Activated T-cell treated with anti-CD3 and anti-CD28 coated beads, Interleukin-2, amount 50 U/mL, for 72 hours (primary cell): ENCODE measurements at regions not wholly inside any gene's neighbourhood (a gene's known extent, or its start where the extent isn't known, plus 50 kb on each side); places are given as distances from the start of the nearest gene placed in this dataset.

Experiments used
- ATAC-seq, 2 donors: fragments of 150-1000 bp; cut with Tn5 transposase; replicated peaks in 1 of 2; 2 replicates each; pipeline ENCODE4 v1.10.0; 2021; ENCODE audit warnings: moderate library complexity in 2 of 2, mild to moderate bottlenecking in 1 of 2
- DNase-seq, 2 donors: peaks; one replicate each; pipeline ENCODE4 v3.0.0; 2021 to 2022; ENCODE audit warnings: mixed read lengths in 1 of 2
- H3K27ac Mint-ChIP-seq: one replicate; pipeline ENCODE4 v1.8.0; 2022; ENCODE audit warnings: mild to moderate bottlenecking, moderate library complexity, mixed read lengths
- H3K27me3 Mint-ChIP-seq: one replicate; pipeline ENCODE4 v1.8.0; 2022; ENCODE audit warnings: low read depth, mixed read lengths
- H3K36me3 Mint-ChIP-seq, 2 donors: one replicate each; pipeline ENCODE4 v1.8.0; 2022; ENCODE audit warnings: mixed read lengths in 2 of 2, mild to moderate bottlenecking in 1 of 2; ENCODE audit not compliant: insufficient read depth in 2 of 2
- H3K4me1 Mint-ChIP-seq: one replicate; pipeline ENCODE4 v1.8.0; 2022; ENCODE audit warnings: low read depth, mixed read lengths
- H3K4me3 Mint-ChIP-seq, 2 donors: one replicate each; pipeline ENCODE4 v1.8.0; 2022; ENCODE audit warnings: mild to moderate bottlenecking in 2 of 2, mixed read lengths in 2 of 2, moderate library complexity in 2 of 2
- H3K9me3 Mint-ChIP-seq, 2 donors: one replicate each; pipeline ENCODE4 v1.8.0; 2022; ENCODE audit warnings: mixed read lengths in 2 of 2

- Mint-ChIP-seq H3K4me3 (no peak overlapping the region), H3K36me3 (no peaks in the 10 kb centered on the region), H3K9me3 (no peaks in the 10 kb centered on the region), H3K27ac (no peak overlapping the region), H3K27me3 (peaks cover 10% of the 10 kb centered on the region), H3K4me1 (no peaks in the 10 kb centered on the region)
- DNase-seq (no peak), ATAC-seq (no peak)
Observed at GRCh38 chr12:98217257-98217656, 298.1 kb upstream of the TMPO start.

GRCh38 chr12:98220636-98221035, 294.8 kb upstream of the TMPO start:
- ATAC-seq (no peak), DNase-seq (no peak)
- Mint-ChIP-seq H3K36me3 (no peaks in the 10 kb centered on the region), H3K27ac (no peak overlapping the region), H3K4me3 (no peak overlapping the region), H3K9me3 (peaks cover 0 to 2% of the 10 kb centered on the region in 2 donors), H3K4me1 (no peaks in the 10 kb centered on the region), H3K27me3 (peaks cover 31% of the 10 kb centered on the region)

DNA sequence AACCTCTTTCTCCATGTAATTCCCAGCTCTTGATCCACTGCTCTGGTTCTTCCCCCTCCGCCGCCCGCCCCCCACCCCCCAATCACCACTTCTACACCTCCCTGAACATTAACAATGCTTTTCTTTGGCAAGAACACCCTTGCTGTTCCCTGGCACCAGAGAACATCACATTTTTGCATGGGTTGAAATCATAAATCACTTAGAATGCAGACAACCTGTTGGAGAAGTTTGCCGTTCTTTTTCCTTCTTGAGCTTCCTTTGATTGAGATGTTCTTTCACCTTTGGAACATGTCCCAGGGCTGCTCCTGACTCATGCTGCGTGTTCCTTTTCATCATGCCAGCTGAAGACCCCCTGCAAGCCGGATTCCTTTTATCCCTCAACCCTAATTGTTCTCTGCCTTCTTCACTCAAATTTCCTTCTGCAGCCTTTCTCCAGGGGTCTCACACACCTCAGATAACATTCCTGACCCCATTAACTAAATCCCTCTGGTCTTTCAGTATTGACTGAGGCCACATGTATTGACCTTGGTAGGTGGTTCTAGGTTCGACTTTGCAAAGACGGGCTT, 294.1 kb upstream of the TMPO start:
- Mint-ChIP-seq H3K4me3 (no peak overlapping the region), H3K27me3 (peaks cover 31% of the 10 kb centered on the region), H3K9me3 (peaks cover 0 to 2% of the 10 kb centered on the region in 2 donors)

DNA sequence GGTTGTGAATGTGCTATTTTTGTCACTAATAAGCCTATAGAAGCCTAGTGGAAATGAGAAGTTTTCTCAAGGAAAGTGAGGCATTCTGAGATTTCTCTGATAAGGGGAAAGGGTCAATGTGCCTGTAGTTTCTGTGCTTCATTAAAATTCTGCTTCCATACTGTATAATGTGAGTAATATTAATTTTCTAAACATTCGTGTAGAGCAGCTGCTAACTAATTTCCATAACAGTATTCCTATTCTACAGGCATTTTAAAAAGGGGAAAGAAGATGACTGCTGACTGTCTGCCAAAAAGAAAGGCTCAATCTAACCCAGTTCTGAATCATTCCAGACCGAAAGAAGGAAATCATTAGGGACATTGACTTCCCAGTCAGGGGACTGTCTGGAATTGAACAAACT, 293.3 kb upstream of the TMPO start:
- Mint-ChIP-seq H3K9me3 (peaks cover 0 to 2% of the 10 kb centered on the region in 2 donors), H3K27ac (no peak overlapping the region), H3K4me1 (no peaks in the 10 kb centered on the region), H3K27me3 (peaks cover 31% of the 10 kb centered on the region), H3K4me3 (no peak overlapping the region), H3K36me3 (no peaks in the 10 kb centered on the region)
- no peak for DNase-seq
- ATAC-seq = no peak

More for the DNA sequence above, 294.1 kb upstream of the TMPO start:
- Mint-ChIP-seq H3K27ac (no peak overlapping the region), H3K36me3 (no peaks in the 10 kb centered on the region), H3K4me1 (no peaks in the 10 kb centered on the region)
- ATAC-seq = no peak
- no peak for DNase-seq

DNA sequence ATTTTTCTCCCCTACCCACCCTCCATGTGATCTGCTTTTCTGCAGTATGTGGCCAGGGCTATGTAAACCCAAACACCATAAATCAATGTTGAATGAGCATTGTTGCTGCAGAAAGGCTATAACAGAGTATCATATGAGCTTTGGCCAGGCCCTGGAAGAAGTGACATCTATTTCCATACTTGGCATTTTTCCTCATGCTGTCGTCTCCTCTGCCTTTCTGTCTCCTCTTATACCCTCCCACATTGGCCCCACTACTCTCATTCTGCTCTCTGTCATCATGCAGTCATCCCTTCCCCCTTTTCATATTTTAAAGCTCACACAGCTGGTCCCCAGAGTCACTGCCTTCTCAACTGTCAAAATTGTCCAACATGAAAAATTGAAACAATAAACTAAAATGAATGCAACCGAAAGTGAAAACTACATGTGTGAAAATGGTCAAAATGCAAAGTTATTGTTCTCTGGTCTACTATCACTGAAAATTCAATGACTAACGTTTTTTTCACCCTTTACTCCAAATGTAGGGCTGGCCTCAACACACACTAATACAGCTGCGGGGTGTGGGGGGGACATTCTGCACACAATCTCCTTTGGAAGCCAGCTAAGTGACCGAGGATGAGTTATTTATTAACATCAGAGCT, 290.7 kb upstream of the TMPO start:
- Mint-ChIP-seq H3K4me1 (no peaks in the 10 kb centered on the region), H3K9me3 (peaks cover 0 to 2% of the 10 kb centered on the region in 2 donors), H3K36me3 (no peaks in the 10 kb centered on the region), H3K27me3 (peaks cover 42% of the 10 kb centered on the region), H3K27ac (no peak overlapping the region), H3K4me3 (no peak overlapping the region)
- DNase-seq (no peak), ATAC-seq (no peak)

DNA sequence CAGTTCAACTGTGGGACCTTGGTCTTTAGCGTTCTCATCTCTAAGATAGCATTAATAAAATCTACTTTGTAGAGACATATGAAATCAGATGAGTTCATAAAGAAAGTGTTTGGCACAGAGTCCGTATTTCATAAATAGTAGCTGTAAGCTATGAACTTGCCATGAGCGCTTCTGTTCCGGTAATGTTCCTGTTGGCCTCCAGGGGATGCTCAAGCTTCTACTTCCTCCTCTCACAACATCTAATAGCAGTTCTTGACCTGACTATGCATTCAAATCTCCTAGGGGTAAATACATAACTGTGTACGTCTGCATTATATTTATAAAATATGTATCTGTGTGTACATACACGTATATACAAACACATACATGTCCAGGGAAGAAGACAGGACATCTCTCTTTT, 288.2 kb upstream of the TMPO start:
- H3K9me3 Mint-ChIP-seq = peaks cover 0 to 2% of the 10 kb centered on the region in 2 donors
- H3K36me3 Mint-ChIP-seq = no peaks in the 10 kb centered on the region
- no peak for DNase-seq
- no peak overlapping the region for H3K4me3 Mint-ChIP-seq
- peaks cover 36% of the 10 kb centered on the region for H3K27me3 Mint-ChIP-seq
- ATAC-seq = no peak
- no peaks in the 10 kb centered on the region for H3K4me1 Mint-ChIP-seq
- H3K27ac Mint-ChIP-seq = no peak overlapping the region

DNA sequence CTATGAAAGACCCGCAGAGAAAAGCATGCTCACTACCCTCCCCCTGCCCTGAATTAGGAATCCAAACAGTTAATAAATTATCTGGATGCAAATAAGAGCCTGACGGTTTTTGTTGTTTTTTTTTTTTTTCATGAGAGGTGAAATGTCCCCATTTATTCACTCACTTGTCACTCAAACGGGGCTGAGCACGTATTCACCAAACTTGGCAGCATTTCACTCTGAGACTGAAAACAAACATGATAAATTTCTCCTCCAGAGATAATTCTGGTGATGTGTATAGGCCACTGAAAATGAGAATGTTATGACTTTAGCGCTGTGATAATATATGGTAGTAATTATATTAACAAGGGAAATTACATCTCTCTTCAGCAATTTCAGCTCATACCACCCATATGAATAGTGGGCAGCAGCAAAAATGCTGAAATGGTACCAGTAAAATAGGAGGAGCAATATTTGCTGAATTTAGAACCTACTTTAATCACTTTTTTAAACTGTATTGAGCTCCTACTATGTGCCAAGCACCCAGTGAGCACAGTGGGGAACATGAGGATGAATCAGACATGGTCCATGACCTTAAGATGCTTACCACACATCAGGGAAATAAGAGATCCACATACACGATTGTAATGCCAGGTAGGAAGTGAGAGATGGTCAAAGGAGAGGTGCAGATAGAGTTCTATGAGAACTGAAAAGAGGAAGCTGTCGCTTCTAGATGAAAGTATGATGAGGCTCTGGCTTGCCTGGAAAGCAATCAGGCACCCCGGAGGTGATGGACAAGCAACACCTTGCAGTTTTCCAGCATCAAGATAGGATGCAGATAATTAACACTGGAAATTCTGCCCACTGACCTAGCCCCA, 286.5 kb upstream of the TMPO start:
- H3K4me3 Mint-ChIP-seq = no peak overlapping the region
- no peaks in the 10 kb centered on the region for H3K4me1 Mint-ChIP-seq
- no peak for DNase-seq
- peaks cover 0 to 2% of the 10 kb centered on the region in 2 donors for H3K9me3 Mint-ChIP-seq
- no peak for ATAC-seq
- no peak overlapping the region for H3K27ac Mint-ChIP-seq
- H3K27me3 Mint-ChIP-seq = peaks cover 23% of the 10 kb centered on the region
- no peaks in the 10 kb centered on the region for H3K36me3 Mint-ChIP-seq

DNA sequence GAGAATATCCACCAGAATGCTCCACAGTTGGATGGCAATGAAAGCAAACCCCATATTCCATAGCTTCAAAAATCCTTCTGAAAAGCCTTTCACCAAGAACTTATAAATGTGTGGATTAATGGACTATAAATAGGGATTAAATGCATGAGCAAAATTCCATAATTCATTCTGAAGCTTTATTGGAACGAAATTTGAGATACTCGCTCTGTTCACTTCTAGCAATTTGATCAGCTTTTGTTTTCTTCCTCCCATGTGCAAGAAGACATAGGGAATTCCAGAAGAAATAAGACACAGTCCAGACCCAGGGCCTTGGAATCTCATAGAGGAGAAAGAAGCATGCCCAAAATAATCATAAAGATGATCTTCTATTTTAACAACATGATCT, 285.9 kb upstream of the TMPO start:
- Mint-ChIP-seq H3K9me3 (peaks cover 0 to 2% of the 10 kb centered on the region in 2 donors), H3K27me3 (peaks cover 18% of the 10 kb centered on the region), H3K36me3 (no peaks in the 10 kb centered on the region), H3K4me1 (no peaks in the 10 kb centered on the region), H3K27ac (no peak overlapping the region), H3K4me3 (no peak overlapping the region)
- no peak for ATAC-seq
- DNase-seq = no peak

DNA sequence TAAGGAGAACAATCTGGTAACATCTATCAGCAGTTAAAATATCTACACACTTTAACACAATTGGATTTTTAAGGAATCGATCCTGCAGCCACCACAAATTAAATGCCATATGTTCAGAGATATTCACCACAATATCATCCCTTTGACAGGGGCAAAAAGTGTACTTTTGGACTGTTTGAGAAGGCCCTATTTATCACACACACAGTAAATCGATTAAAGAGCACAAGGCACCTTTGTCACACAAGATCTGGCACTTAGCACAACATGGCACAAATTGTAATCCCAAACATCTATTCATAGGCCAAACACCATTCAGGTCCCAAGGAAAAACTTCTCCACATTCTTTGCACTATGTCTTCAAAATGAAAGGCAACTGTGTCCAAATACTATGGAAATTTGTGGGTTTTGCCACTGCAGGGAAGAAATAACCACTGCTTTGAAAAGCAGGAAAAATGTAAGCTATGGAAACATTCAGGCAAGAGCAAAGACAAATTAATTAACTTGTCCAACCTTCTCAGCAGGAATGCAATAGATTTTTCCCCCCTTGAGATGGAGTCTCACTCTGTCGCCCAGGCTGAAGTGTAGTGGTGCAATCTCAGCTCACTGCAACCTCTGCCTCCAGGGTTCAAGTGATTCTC, 282.5 kb upstream of the TMPO start:
- H3K27me3 Mint-ChIP-seq = peaks cover 14% of the 10 kb centered on the region

DNA sequence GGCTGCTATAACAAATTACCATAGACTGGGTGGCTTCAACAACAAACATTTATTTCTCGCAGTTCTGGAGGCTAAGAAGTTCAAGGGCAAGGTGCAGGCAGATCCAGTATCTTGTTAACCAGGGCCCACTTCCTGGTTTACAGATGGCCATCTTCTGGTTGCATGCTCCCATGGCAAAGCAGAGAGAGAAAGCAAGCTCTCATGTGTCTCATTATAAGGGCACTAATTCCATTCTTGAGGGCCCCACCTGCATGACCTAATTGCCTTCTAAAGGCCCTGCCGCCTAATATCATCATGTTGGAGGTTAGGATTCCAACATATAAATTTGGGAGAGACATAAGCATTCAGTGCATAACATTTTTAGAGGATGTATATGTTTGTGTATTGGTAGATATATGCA, 280.1 kb upstream of the TMPO start:
- no peak for ATAC-seq
- no peaks in the 10 kb centered on the region for H3K27me3 Mint-ChIP-seq
- no peak for DNase-seq
- no peak overlapping the region for H3K27ac Mint-ChIP-seq
- no peaks in the 10 kb centered on the region for H3K36me3 Mint-ChIP-seq
- no peaks in the 10 kb centered on the region for H3K9me3 Mint-ChIP-seq
- H3K4me1 Mint-ChIP-seq = no peaks in the 10 kb centered on the region
- no peak overlapping the region for H3K4me3 Mint-ChIP-seq

More for the DNA sequence above, 282.5 kb upstream of the TMPO start:
- no peaks in the 10 kb centered on the region for H3K36me3 Mint-ChIP-seq
- H3K27ac Mint-ChIP-seq = no peak overlapping the region
- H3K4me3 Mint-ChIP-seq = no peak overlapping the region
- no peak for ATAC-seq
- no peaks in the 10 kb centered on the region for H3K9me3 Mint-ChIP-seq
- no peak for DNase-seq
- no peaks in the 10 kb centered on the region for H3K4me1 Mint-ChIP-seq

GRCh38 chr12:98238515-98239130, 276.8 kb upstream of the TMPO start:
- no peak for ATAC-seq
- no peaks in the 10 kb centered on the region for H3K27me3 Mint-ChIP-seq
- H3K4me3 Mint-ChIP-seq = no peak overlapping the region
- H3K4me1 Mint-ChIP-seq = no peaks in the 10 kb centered on the region
- no peaks in the 10 kb centered on the region for H3K36me3 Mint-ChIP-seq
- no peak for DNase-seq
- no peaks in the 10 kb centered on the region for H3K9me3 Mint-ChIP-seq
- no peak overlapping the region for H3K27ac Mint-ChIP-seq

DNA sequence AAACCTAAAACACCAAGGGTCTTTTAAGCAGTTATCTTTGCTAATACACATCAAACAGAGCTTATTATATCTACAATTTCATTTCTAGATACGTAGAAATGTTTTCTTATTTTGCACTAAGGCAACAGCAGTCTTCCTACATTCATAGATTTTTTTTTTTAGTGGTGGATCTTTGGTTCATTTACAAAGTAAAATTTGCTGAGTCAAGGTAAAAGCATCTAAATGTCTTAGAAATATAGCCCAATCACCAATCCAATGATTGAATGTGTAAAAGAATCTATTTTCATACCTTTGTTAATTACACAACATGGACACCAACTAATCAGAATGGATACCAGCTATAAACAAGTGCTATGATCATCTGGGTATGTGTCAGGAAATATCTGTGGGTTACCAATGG, 272.2 kb upstream of the TMPO start:
- DNase-seq = no peak
- ATAC-seq = no peak
- no peaks in the 10 kb centered on the region for H3K36me3 Mint-ChIP-seq
- H3K4me1 Mint-ChIP-seq = no peaks in the 10 kb centered on the region
- H3K27ac Mint-ChIP-seq = no peak overlapping the region
- H3K27me3 Mint-ChIP-seq = no peaks in the 10 kb centered on the region
- H3K9me3 Mint-ChIP-seq = no peaks in the 10 kb centered on the region
- H3K4me3 Mint-ChIP-seq = no peak overlapping the region

DNA sequence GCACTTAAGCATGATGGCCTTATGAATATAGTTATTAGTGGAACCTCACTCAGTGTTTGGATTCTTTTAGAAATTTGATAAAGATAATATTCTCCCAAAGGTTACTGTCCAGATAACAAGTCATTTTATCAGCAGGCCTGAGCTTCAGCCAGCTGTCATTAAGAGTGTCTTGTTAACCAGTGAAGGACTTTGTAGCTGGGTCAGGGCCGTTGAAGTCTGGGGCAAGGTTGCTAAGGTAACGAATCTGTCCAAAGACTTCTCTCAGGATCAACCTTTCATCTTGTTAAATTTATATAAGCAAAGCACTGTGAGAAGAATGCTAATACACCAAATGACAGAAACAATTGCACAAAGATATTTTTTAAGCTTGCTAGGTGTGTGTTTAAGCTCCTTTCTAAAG, 271.3 kb upstream of the TMPO start:
- Mint-ChIP-seq H3K9me3 (no peaks in the 10 kb centered on the region), H3K27ac (no peak overlapping the region), H3K4me3 (no peak overlapping the region), H3K36me3 (no peaks in the 10 kb centered on the region), H3K27me3 (no peaks in the 10 kb centered on the region), H3K4me1 (no peaks in the 10 kb centered on the region)
- ATAC-seq = no peak
- no peak for DNase-seq
